IMR-90 (cell line): ENCODE measurements at regions not wholly inside any gene's neighbourhood (a gene's known extent, or its start where the extent isn't known, plus 50 kb on each side); places are given as distances from the start of the nearest gene placed in this dataset.

ENCODE experiments used
- ATAC-seq: fragments of 200-7000 bp; cut with Tn5 transposase; 2 replicates; pipeline ENCODE4 v1.9.1; 2020; ENCODE audit warnings: low read depth, mild to moderate bottlenecking, moderate library complexity
- BruUV-seq: library from RNA; stranded (reverse); fragments of 400-500 nt; replicated peaks from 2 replicates; lab custom pipeline; 2021; lab: Mats Ljungman, UMichigan
- CTCF ChIA-PET: fragments of 300-600 bp; formaldehyde crosslinking; extraction: SDS; loops from one replicate; lab custom pipeline; 2021; ENCODE audit warnings: antibody characterized with exemption; lab: Yijun Ruan, JAX
- POLR2A ChIA-PET: fragments of 300-600 bp; sonication (Branson Sonifier 250); formaldehyde crosslinking; loops from one replicate; lab custom pipeline; 2022; ENCODE audit warnings: antibody characterized with exemption; ENCODE audit not compliant: unreplicated experiment; lab: Charles Lee
- DNase-seq: peaks from one replicate; pipeline ENCODE4 v3.0.0; 2013
- H2AFZ ChIP-seq: replicated peaks from 2 replicates; pipeline ENCODE3; 2013; ENCODE audit warnings: low read length, mild to moderate bottlenecking; ENCODE audit not compliant: poor library complexity
- H2AK5ac ChIP-seq: 2 replicates; pipeline ENCODE4 v1.6.1; 2013; ENCODE audit warnings: low read depth, low read length, inconsistent platforms
- H2AK9ac ChIP-seq: replicated peaks from 2 replicates; pipeline ENCODE3; 2013; ENCODE audit warnings: mild to moderate bottlenecking, low read depth, low read length, moderate library complexity; ENCODE audit not compliant: poor library complexity
- H2BK120ac ChIP-seq: 2 replicates; pipeline ENCODE4 v1.6.1; 2013; ENCODE audit warnings: low read depth, low read length, inconsistent platforms
- H2BK15ac ChIP-seq: 3 replicates; pipeline ENCODE4 v1.6.1; 2013; ENCODE audit warnings: low read depth, low read length, inconsistent platforms
- H2BK20ac ChIP-seq: 2 replicates; pipeline ENCODE4 v1.6.1; 2013; ENCODE audit warnings: low read depth, mild to moderate bottlenecking, inconsistent platforms, low read length, moderate library complexity
- H2BK5ac ChIP-seq: 2 replicates; pipeline ENCODE4 v1.6.1; 2013; ENCODE audit warnings: mild to moderate bottlenecking, low read depth, low read length, inconsistent platforms; ENCODE audit not compliant: poor library complexity, severe bottlenecking
- H3K14ac ChIP-seq: replicated peaks from 2 replicates; pipeline ENCODE4 v1.6.1; 2013; ENCODE audit warnings: low read depth, low read length, inconsistent platforms
- H3K18ac ChIP-seq: 2 replicates; pipeline ENCODE4 v1.6.1; 2013; ENCODE audit warnings: low read depth, low read length, control low read depth
- H3K23ac ChIP-seq: 2 replicates; pipeline ENCODE4 v1.6.1; 2013; ENCODE audit warnings: low read depth, low read length, inconsistent platforms
- H3K27ac ChIP-seq: 2 replicates; pipeline ENCODE4 v1.5.1; 2013; ENCODE audit warnings: mild to moderate bottlenecking, control low read depth, low read length; ENCODE audit not compliant: insufficient read depth
- H3K27me3 ChIP-seq: 2 replicates; pipeline ENCODE4 v1.6.1; 2013; ENCODE audit warnings: low read length; ENCODE audit not compliant: control insufficient read depth, insufficient read depth
- H3K36me3 ChIP-seq: 2 replicates; pipeline ENCODE4 v1.6.1; 2013; ENCODE audit warnings: low read length, mixed read lengths; ENCODE audit not compliant: control insufficient read depth, insufficient read depth
- H3K4ac ChIP-seq: 2 replicates; pipeline ENCODE4 v1.6.1; 2013; ENCODE audit warnings: low read depth, low read length, inconsistent platforms
- H3K4me1 ChIP-seq: 2 replicates; pipeline ENCODE4 v1.6.1; 2013; ENCODE audit warnings: low read length, mixed read lengths; ENCODE audit not compliant: control insufficient read depth, insufficient read depth
- H3K4me2 ChIP-seq: 2 replicates; pipeline ENCODE4 v1.6.1; 2013; ENCODE audit warnings: low read depth, mild to moderate bottlenecking, control low read depth, low read length, moderate library complexity
- H3K4me3 ChIP-seq: 2 replicates; pipeline ENCODE4 v1.5.1; 2013; ENCODE audit warnings: low read depth, mild to moderate bottlenecking, control low read depth, low read length, moderate library complexity; ENCODE audit not compliant: insufficient read depth
- H3K56ac ChIP-seq: 2 replicates; pipeline ENCODE4 v1.6.1; 2013; ENCODE audit warnings: low read length, inconsistent platforms; ENCODE audit not compliant: insufficient read depth; ENCODE audit errors: extremely low read depth
- H3K79me1 ChIP-seq, 2 experiments: 2 replicates each; pipeline ENCODE4 v1.6.1; 2013; ENCODE audit warnings: low read length in 2 of 2, inconsistent platforms in 1 of 2, low read depth in 1 of 2
- H3K9ac ChIP-seq: 2 replicates; pipeline ENCODE4 v1.6.1; 2013; ENCODE audit warnings: low read depth, low read length, control low read depth
- H3K9me1 ChIP-seq: 2 replicates; pipeline ENCODE4 v1.6.1; 2013; ENCODE audit warnings: low read length, inconsistent platforms; ENCODE audit not compliant: insufficient read depth
- H3K9me3 ChIP-seq: 2 replicates; pipeline ENCODE4 v1.6.1; 2013; ENCODE audit warnings: low read length; ENCODE audit not compliant: control insufficient read depth, insufficient read depth
- H4K20me1 ChIP-seq: 2 replicates; pipeline ENCODE4 v1.6.1; 2013; ENCODE audit warnings: low read length, inconsistent platforms; ENCODE audit not compliant: insufficient read depth
- H4K5ac ChIP-seq: 2 replicates; pipeline ENCODE4 v1.6.1; 2013; ENCODE audit warnings: mild to moderate bottlenecking, low read depth, low read length, control low read depth
- H4K8ac ChIP-seq, 2 experiments: 2 replicates each; pipeline ENCODE4 v1.6.1; 2013; ENCODE audit warnings: low read depth in 2 of 2, low read length in 2 of 2, control low read depth in 1 of 2, inconsistent platforms in 1 of 2
- H4K91ac ChIP-seq: 2 replicates; pipeline ENCODE4 v1.6.1; 2013; ENCODE audit warnings: low read depth, low read length, inconsistent platforms; ENCODE audit not compliant: insufficient read depth
- CEBPB ChIP-seq: IDR thresholded peaks from 2 replicates; pipeline ENCODE4 v1.6.1; 2012; ENCODE audit warnings: low read depth, low read length, improper control_type of control experiment
- FOS ChIP-seq: fragments of 150-350 bp; IDR thresholded peaks from 2 replicates; pipeline ENCODE4 v1.6.1; 2016; ENCODE audit warnings: low read depth, low read length
- MAFK ChIP-seq: IDR thresholded peaks from 2 replicates; pipeline ENCODE4 v1.6.1; 2012; ENCODE audit warnings: low read depth, low read length, improper control_type of control experiment
- POLR2A ChIP-seq: IDR thresholded peaks from 2 replicates; pipeline ENCODE4 v1.6.1; 2012; ENCODE audit warnings: mild to moderate bottlenecking, low read depth, low read length
- dilution Hi-C: fragments of 300-500 bp; cut with HindIII; formaldehyde crosslinking; loops from one replicate; pipeline ENCODE4 v1.14.3; 2018; ENCODE audit warnings: low sequenced_read_pairs; ENCODE audit not compliant: unreplicated experiment
- in situ Hi-C: fragments of 300-500 bp; cut with MboI; formaldehyde crosslinking; loops from 3 replicates; pipeline ENCODE4 v1.14.3; 2019; ENCODE audit warnings: low sequenced_read_pairs, inconsistent platforms, mixed read lengths
- intact Hi-C: fragments of 100-400 bp; cut with micrococcal nuclease; formaldehyde crosslinking; loops from 2 replicates; pipeline ENCODE4 v1.10.0; 2022

- Histone ChIP-seq H3K56ac (no peak overlapping the region), H3K9ac (no peak overlapping the region), H4K8ac (peak overlapping the region in 1 of 2 experiments; percentile 6; a peak in 1 of 4 replicates), H2AK5ac (peak overlapping the region; percentile 32; the same call in 1 of the 2 replicates), H3K4me3 (no peak overlapping the region), H4K20me1 (no peaks in the 10 kb centered on the region), H3K18ac (peak overlapping the region; percentile 31; the same call in 1 of the 2 replicates), H3K9me1 (peaks cover 2% of the 10 kb centered on the region), H3K14ac (0 out of 2 replicates have a peak overlapping the region, but pooled peaks have one; percentile 20), H2BK5ac (peak overlapping the region; percentile 28), H3K27ac (0 out of 2 replicates have a peak overlapping the region, but pooled peaks have one; percentile 42), H2BK20ac (peak overlapping the region; percentile 31; the same call in 1 of the 2 replicates), H2AK9ac (no peak overlapping the region), H3K4ac (peak overlapping the region; percentile 62), H3K9me3 (no peaks in the 10 kb centered on the region), H3K36me3 (no peaks in the 10 kb centered on the region), H3K79me1 (no peaks in the 10 kb centered on the region), H3K23ac (no peak overlapping the region), H3K27me3 (no peaks in the 10 kb centered on the region), H4K91ac (no peak overlapping the region; the same call in 1 of the 2 replicates), H3K4me1 (peaks cover 24% of the 10 kb centered on the region), H2AFZ (no peak overlapping the region), H2BK15ac (no peak overlapping the region; the same call in 2 of the 3 replicates), H2BK120ac (peak overlapping the region; percentile 52; the same call in 1 of the 2 replicates), H3K4me2 (peak overlapping the region; percentile 60; the same call in 1 of the 2 replicates), H4K5ac (no peak overlapping the region)
- DNase-seq, result peak; percentile 80
- ATAC-seq, result peak; percentile 12; the same call in 1 of the 2 replicates
- in situ Hi-C loops (no loop called here), intact Hi-C loops (loop anchor here (5.0 kb wide), 2 partner anchors 127 to 173 kb away; no protein-coding TSS in a partner anchor), dilution Hi-C loops (no loop called here)
- no TSS peak for BruUV-seq
- 0 out of 2 replicates have a peak, but pooled peaks have one; percentile 26 for TF ChIP-seq FOS
- TF ChIP-seq MAFK, result no peak
- no peak for TF ChIP-seq POLR2A
- TF ChIP-seq CEBPB, result peak; percentile 37; the same call in 1 of the 2 replicates
- POLR2A ChIA-PET, result no interaction called here
- CTCF ChIA-PET, result interaction anchor here (1.6 kb wide), 1 partner anchor 18 kb away, joined by 3 read pairs; no protein-coding TSS in a partner anchor
Measured at GRCh38 chr1:96364576-96364975, 357.0 kb upstream of the PTBP2 start.
